Activated T-helper 1 cell treated with anti-CD3 and anti-CD28 coated beads, Interleukin-12 subunit alpha, Interleukin-12 subunit beta, Interleukin-2, Interleukin-4 antibody, amounts not matched to agents 30 ng/mL and 10 ng/mL and 1 ng/mL, durations not matched to agents 14 hours and 24 hours and 36 hours (primary cell): ENCODE measurements at regions not wholly inside any gene's neighbourhood (a gene's known extent, or its start where the extent isn't known, plus 50 kb on each side); places are given as distances from the start of the nearest gene placed in this dataset.

ENCODE experiments used
- DNase-seq: peaks from one replicate; pipeline ENCODE4 v3.0.0; 2021; ENCODE audit warnings: low spot score
- H3K27ac Mint-ChIP-seq: one replicate; pipeline ENCODE4 v1.8.0; 2021; ENCODE audit warnings: mild to moderate bottlenecking, mixed read lengths
- H3K27me3 Mint-ChIP-seq: one replicate; pipeline ENCODE4 v1.8.0; 2022; ENCODE audit warnings: mild to moderate bottlenecking, moderate library complexity, mixed read lengths; ENCODE audit not compliant: insufficient read depth
- H3K36me3 Mint-ChIP-seq: one replicate; pipeline ENCODE4 v1.8.0; 2021; ENCODE audit warnings: low read depth, mixed read lengths
- H3K4me1 Mint-ChIP-seq: one replicate; pipeline ENCODE4 v1.8.0; 2021; ENCODE audit warnings: low read depth, mixed read lengths
- H3K4me3 Mint-ChIP-seq: one replicate; pipeline ENCODE4 v1.8.0; 2021; ENCODE audit warnings: mild to moderate bottlenecking, moderate library complexity, mixed read lengths
- H3K9me3 Mint-ChIP-seq: one replicate; pipeline ENCODE4 v1.8.0; 2021; ENCODE audit warnings: mixed read lengths
- intact Hi-C: fragments of 100-400 bp; cut with micrococcal nuclease; formaldehyde crosslinking; loops from one replicate; pipeline ENCODE4 v1.15.1; 2024

DNA sequence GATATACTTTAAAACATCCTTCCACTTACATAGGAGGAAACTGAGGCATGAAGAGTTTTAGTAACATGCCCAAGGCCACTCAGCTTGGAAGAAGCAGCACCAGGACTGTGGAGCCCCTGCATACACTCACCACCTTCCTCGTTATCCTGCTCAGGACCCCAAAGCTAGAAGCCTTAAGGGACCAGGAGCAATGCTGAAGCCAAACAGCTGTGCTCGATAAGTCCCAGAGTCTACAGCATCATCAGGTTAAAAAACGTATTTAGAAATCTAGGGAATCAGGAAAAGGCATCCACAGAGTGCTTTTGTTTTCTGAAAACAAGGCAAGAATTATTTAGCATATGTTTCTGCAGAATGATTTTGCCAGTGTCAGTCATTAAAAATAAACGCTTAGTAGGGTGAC lies 301.7 kb upstream of the ESRRG start:
- intact Hi-C loops: no loop called here
- H3K4me3 Mint-ChIP-seq: no peak overlapping the region

DNA sequence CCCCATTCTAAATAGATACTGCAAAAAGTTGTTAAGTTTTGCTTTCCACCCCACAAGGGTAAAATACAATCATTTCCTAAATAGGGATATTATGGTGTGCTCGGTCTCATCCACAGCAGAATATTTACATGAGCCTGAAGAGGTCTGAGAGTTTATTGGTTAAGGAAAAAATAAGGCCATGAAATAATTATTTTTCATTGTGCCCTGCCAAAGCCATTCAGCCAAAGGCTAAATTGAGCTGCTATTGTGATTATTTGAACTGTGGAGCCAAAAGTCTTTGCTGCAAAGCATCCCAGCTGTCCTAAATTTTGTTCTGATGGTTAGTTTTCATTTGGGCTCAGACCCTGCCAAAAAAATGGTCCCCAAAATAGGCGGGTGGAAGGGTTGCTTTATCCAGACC lies 298.7 kb upstream of the ESRRG start:
- no peak overlapping the region for H3K27ac Mint-ChIP-seq
- no peak overlapping the region for H3K4me3 Mint-ChIP-seq
- intact Hi-C loops: no loop called here
- no peaks in the 10 kb centered on the region for H3K4me1 Mint-ChIP-seq
- no peaks in the 10 kb centered on the region for H3K9me3 Mint-ChIP-seq
- no peak for DNase-seq
- peaks cover 4% of the 10 kb centered on the region for H3K27me3 Mint-ChIP-seq
- H3K36me3 Mint-ChIP-seq: no peaks in the 10 kb centered on the region

More for the DNA sequence above, 301.7 kb upstream of the ESRRG start:
- no peaks in the 10 kb centered on the region for H3K36me3 Mint-ChIP-seq
- peaks cover 4% of the 10 kb centered on the region for H3K4me1 Mint-ChIP-seq
- DNase-seq: no peak
- H3K27me3 Mint-ChIP-seq: peaks cover 3% of the 10 kb centered on the region
- H3K27ac Mint-ChIP-seq: no peak overlapping the region
- no peaks in the 10 kb centered on the region for H3K9me3 Mint-ChIP-seq

DNA sequence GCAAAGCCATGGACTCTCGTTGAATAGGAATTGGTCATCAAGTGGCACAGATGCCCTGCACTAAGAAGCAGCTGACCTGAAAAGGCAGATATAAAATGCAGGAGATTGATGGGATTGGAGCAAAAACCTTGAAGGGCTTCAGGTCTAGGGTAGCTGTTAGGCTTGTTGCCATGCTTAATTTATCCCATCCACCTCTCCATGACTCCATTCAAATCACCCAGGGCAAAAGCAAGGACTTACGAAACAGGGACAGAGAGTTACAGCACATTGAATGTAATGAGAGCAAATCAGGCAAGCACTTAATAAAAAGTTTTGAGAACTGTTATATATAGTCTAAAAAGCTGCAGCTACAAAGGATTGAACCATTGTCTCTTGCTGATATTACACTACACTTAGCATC lies 298.2 kb upstream of the ESRRG start:
- no peaks in the 10 kb centered on the region for H3K36me3 Mint-ChIP-seq
- intact Hi-C loops: no loop called here
- H3K27ac Mint-ChIP-seq: no peak overlapping the region
- no peak overlapping the region for H3K4me3 Mint-ChIP-seq
- peaks cover 4% of the 10 kb centered on the region for H3K27me3 Mint-ChIP-seq
- no peak for DNase-seq
- no peaks in the 10 kb centered on the region for H3K9me3 Mint-ChIP-seq
- H3K4me1 Mint-ChIP-seq: no peaks in the 10 kb centered on the region

DNA sequence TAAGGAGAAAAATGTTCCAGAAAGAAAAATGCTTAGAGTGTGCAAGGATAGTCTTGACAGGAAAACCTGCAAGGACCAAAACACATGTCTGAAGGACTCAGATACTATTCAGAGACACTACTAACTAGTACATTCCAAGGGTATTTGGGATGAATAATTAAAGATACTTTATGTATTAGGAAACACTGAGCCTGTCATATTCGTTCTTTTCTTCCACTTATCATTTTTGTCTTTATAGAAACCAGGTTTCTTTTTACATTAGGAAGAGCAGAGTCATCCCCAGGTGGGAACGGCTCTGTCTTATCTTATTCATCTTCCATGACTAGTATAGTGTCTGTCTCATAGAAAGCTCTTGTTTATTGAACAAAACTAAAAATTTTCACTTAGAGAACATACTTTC lies 296.2 kb upstream of the ESRRG start:
- intact Hi-C loops: no loop called here
- Mint-ChIP-seq H3K4me1 (no peaks in the 10 kb centered on the region), H3K27me3 (peaks cover 2% of the 10 kb centered on the region), H3K9me3 (no peaks in the 10 kb centered on the region), H3K27ac (no peak overlapping the region), H3K4me3 (no peak overlapping the region), H3K36me3 (no peaks in the 10 kb centered on the region)
- no peak for DNase-seq

DNA sequence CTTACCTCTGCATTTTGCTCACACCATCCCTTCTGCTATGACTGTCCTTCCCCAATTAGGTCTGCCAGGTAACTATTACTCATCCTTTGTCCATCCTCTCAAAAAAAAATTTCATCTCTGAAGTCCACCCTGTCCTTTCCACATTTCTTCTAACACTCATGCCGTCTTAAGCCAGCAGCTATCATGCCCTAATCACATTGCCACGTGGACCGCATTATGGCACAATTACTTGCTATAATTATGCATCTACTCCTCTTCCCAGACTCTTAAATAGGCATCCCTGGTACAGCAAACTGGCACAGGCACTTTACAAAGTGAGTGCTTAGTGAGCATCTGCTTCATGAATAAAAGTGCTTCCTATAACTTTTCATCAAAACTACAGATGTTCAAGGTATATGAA lies 295.4 kb upstream of the ESRRG start:
- H3K9me3 Mint-ChIP-seq: no peaks in the 10 kb centered on the region
- DNase-seq: no peak

DNA sequence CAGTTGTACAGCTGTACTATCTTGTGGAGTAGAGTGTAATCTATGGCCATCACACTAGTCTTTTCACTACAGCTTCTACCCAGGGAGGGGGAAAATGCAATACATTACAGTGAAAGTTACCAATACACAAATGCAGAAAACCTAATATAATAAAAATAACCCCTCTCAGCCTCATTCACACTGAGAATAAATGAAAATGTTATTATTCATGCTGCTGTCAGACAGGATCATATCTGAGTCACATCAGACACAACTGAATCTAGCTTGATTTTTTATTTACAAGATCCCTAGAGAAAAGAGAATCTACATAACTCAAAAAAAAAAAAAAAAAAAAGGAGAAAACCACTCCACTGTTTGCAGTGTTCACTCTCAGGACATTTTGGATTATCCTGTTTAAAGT lies 293.9 kb upstream of the ESRRG start:
- no peaks in the 10 kb centered on the region for H3K9me3 Mint-ChIP-seq
- H3K4me3 Mint-ChIP-seq: no peak overlapping the region
- intact Hi-C loops: no loop called here
- H3K27me3 Mint-ChIP-seq: peaks cover 2% of the 10 kb centered on the region
- no peak overlapping the region for H3K27ac Mint-ChIP-seq
- H3K4me1 Mint-ChIP-seq: no peaks in the 10 kb centered on the region
- DNase-seq: no peak
- H3K36me3 Mint-ChIP-seq: no peaks in the 10 kb centered on the region

More for the DNA sequence above, 295.4 kb upstream of the ESRRG start:
- no peak overlapping the region for H3K4me3 Mint-ChIP-seq
- H3K27ac Mint-ChIP-seq: no peak overlapping the region
- intact Hi-C loops: no loop called here
- peaks cover 2% of the 10 kb centered on the region for H3K27me3 Mint-ChIP-seq
- H3K36me3 Mint-ChIP-seq: no peaks in the 10 kb centered on the region
- H3K4me1 Mint-ChIP-seq: no peaks in the 10 kb centered on the region

DNA sequence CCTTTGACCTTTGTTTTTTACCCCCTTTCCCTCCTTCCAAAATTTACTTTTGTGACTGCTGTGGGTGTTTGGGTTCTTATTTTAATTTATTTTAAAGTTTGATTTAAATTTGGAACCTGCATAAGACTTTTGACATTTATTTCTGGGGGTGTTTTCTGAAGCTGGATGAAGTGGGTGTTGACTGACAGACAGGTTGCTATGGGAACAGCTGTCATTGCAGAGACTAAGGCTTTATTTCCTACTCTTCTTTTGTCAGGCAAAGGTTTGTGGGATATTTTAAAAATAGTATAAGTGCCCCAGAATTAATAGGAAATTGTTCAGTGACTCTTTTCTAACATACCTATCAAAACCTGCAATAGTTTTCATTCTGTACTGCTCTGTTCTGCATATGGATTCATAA lies 290.8 kb upstream of the ESRRG start:
- Mint-ChIP-seq H3K27ac (no peak overlapping the region), H3K4me3 (no peak overlapping the region), H3K9me3 (no peaks in the 10 kb centered on the region), H3K4me1 (no peaks in the 10 kb centered on the region), H3K27me3 (peaks cover 2% of the 10 kb centered on the region), H3K36me3 (no peaks in the 10 kb centered on the region)
- intact Hi-C loops: no loop called here
- no peak for DNase-seq

DNA sequence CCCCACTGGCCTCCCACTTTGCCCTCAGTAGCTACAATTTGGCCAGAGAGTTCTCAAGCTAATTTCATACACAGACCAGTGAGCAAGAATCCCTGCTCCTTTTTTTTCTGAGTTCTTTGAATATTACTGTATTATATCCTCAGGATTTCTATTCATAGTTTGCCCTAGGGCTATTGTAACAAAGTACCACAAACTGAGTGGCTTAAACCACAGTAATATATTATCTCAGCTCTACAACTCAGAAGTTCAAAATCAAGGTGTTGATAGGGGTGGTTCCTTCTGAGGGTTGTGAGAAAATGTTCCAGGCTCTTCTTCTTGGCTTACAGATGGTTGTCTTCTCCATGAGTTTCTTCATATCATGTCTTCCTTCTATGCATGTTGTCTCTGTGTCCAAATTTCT lies 289.4 kb upstream of the ESRRG start:
- Mint-ChIP-seq H3K9me3 (no peaks in the 10 kb centered on the region), H3K27me3 (no peaks in the 10 kb centered on the region), H3K27ac (no peak overlapping the region), H3K4me3 (no peak overlapping the region), H3K36me3 (no peaks in the 10 kb centered on the region), H3K4me1 (no peaks in the 10 kb centered on the region)
- no peak for DNase-seq
- intact Hi-C loops: no loop called here

DNA sequence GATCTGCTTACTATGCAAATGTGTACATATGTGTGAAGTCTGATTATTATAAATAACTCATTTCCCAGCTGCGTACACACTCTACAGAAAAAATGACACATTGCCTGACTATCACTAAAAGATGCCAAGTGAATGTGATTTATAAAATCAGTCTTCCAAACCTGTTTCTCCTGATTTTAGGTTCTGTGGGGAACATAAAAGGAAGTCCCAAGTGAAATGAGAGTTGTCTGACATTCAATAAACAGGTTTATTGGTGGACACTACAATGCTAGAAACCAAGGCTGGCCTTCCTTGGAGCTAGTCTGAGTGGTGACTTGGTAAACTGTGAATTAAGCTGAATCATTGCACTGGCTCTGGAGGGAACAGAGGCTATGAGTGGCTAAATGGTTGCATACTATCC lies 287.9 kb upstream of the ESRRG start:
- intact Hi-C loops: no loop called here
- H3K4me3 Mint-ChIP-seq: no peak overlapping the region

DNA sequence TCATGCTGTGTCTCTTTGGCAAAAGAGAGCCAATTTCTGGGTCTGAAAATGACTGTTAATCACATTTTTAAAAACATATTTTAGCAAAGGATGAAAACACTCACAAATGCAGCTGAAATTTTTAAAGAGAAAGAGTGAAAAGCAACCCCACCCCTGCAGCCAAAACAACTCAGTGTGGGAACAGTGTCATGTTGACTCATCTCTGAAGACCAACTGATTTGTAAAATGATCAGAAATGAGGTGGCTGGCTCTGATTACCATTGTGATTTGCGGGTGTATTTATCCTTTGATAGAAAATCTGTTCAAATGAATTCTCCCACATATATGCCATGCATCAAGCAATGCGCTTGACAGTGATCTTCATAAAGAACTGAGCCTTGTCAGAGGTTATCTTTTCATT lies 287.0 kb upstream of the ESRRG start:
- H3K27ac Mint-ChIP-seq: no peak overlapping the region
- no peaks in the 10 kb centered on the region for H3K9me3 Mint-ChIP-seq
- no peaks in the 10 kb centered on the region for H3K4me1 Mint-ChIP-seq
- DNase-seq: no peak
- no peak overlapping the region for H3K4me3 Mint-ChIP-seq
- intact Hi-C loops: no loop called here
- no peaks in the 10 kb centered on the region for H3K36me3 Mint-ChIP-seq
- no peaks in the 10 kb centered on the region for H3K27me3 Mint-ChIP-seq

More for the DNA sequence above, 287.9 kb upstream of the ESRRG start:
- Mint-ChIP-seq H3K9me3 (no peaks in the 10 kb centered on the region), H3K4me1 (no peaks in the 10 kb centered on the region), H3K27me3 (no peaks in the 10 kb centered on the region), H3K36me3 (no peaks in the 10 kb centered on the region), H3K27ac (no peak overlapping the region)
- DNase-seq: no peak

DNA sequence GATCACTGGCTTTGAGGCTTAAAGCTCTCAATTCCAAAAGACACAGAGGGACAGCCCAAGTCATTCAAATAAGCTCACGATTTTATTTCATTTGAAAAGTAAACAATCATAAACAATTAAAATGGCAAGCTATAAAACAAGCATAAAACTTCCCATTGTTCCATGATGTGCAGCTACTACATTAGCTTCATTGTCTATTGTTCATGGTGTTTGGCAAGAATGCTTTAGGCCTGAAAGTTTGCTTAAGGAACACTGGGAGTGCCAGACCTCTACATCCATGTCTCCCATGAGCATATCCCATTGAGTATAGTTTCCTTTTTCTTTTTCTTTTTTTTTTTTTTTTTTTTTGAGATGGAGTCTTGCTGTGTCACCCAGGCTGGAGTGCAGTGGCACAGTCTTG lies 286.1 kb upstream of the ESRRG start:
- H3K27ac Mint-ChIP-seq: no peak overlapping the region
- DNase-seq: no peak
- no peaks in the 10 kb centered on the region for H3K27me3 Mint-ChIP-seq
- no peak overlapping the region for H3K4me3 Mint-ChIP-seq
- no peaks in the 10 kb centered on the region for H3K4me1 Mint-ChIP-seq
- intact Hi-C loops: no loop called here
- peaks cover 1% of the 10 kb centered on the region for H3K9me3 Mint-ChIP-seq
- H3K36me3 Mint-ChIP-seq: no peaks in the 10 kb centered on the region

DNA sequence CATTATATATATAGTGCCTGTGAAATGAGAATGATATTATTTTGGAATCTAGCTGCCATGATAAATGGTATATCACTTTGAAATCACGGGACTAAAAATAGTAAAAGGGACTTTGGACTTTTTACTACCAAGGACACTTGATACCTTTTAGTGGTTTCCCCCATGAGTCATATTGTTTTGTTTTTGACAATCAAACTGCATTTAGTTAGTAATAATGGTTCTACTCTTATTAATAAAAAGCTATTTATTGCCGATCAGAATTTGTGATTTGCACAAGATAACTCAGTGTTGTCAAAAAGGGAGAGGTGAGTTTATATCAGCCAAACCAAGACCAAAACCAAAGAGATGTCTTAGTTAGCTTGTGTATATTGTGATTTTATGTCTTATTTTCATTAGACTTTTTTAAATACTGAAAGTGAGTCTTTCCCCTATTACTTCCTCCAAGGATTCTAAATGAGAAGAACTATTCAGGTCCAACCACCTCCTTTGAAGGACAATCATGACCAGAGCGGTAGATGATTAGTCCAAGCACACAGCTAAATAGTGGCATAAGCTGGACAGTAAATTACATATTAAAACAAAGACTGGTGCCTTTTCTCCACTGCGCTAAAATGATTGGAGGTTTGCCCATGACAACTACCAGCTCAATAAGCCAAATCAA lies 281.7 kb upstream of the ESRRG start:
- Mint-ChIP-seq H3K4me1 (no peaks in the 10 kb centered on the region), H3K36me3 (no peaks in the 10 kb centered on the region), H3K9me3 (peaks cover 7% of the 10 kb centered on the region), H3K27ac (no peak overlapping the region), H3K4me3 (no peak overlapping the region), H3K27me3 (no peaks in the 10 kb centered on the region)
- intact Hi-C loops: no loop called here
- DNase-seq: no peak

DNA sequence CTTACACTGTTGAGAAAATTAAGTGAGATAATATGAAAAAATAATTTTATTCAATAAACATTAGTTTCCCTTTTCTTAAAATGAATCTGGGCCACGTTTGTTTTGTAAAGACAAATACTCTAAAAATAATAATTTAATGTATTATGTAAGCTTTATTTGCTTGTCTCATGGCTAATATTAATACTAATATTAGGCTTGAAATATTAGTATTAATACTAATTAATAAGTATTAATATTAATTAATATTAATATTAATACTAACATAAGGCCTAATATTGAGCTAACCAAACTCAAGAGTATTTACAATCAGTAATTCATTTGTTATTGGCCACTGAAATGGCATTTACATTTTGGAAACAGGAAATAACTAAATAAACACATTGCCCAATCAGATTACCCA lies 280.1 kb upstream of the ESRRG start:
- H3K27ac Mint-ChIP-seq: no peak overlapping the region
- no peaks in the 10 kb centered on the region for H3K4me1 Mint-ChIP-seq
- H3K36me3 Mint-ChIP-seq: no peaks in the 10 kb centered on the region
- H3K4me3 Mint-ChIP-seq: no peak overlapping the region
- intact Hi-C loops: no loop called here
- H3K27me3 Mint-ChIP-seq: no peaks in the 10 kb centered on the region
- no peak for DNase-seq
- H3K9me3 Mint-ChIP-seq: peaks cover 7% of the 10 kb centered on the region

DNA sequence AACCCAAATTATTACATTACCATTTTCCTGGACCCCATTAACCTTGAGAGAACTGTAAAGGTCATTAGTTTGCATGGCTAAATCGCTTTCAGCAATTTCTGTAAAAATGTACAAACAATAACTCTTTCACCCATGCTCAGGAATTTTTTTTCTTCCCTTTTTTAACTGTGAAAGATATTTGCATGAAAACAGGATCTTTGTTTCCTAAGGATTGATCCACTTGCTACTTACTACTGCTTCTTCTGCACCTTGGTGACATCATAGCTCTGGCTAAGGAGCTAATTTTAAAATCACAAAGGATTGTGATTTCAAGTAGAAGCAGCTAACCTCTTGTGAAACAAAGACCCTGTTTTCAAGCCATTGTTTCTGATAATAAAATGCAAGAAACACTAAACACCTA lies 274.6 kb upstream of the ESRRG start:
- Mint-ChIP-seq H3K27me3 (no peaks in the 10 kb centered on the region), H3K4me1 (no peaks in the 10 kb centered on the region), H3K27ac (no peak overlapping the region), H3K36me3 (no peaks in the 10 kb centered on the region), H3K9me3 (peaks cover 4% of the 10 kb centered on the region), H3K4me3 (no peak overlapping the region)
- intact Hi-C loops: no loop called here
- DNase-seq: no peak
